Sigmoid colon (tissue), 4 donors: ENCODE measurements at regions not wholly inside any gene's neighbourhood (a gene's known extent, or its start where the extent isn't known, plus 50 kb on each side); places are given as distances from the start of the nearest gene placed in this dataset.

Source experiments
- CTCF ChIP-seq, 4 experiments: fragments of 450-650 bp in 3 of 4; fragments of 200-600 bp in 1 of 4; IDR thresholded peaks; one replicate each; pipeline ENCODE4 v1.5.1; 2016 to 2019; ENCODE audit warnings: antibody characterized with exemption in 4 of 4, mild to moderate bottlenecking in 3 of 4, moderate library complexity in 2 of 4
- EP300 ChIP-seq, 4 donors: sonication (generic); formaldehyde crosslinking; IDR thresholded peaks; one replicate each; pipeline ENCODE4 v1.6.1; 2017; ENCODE audit warnings: antibody characterized with exemption in 4 of 4
- POLR2AphosphoS5 ChIP-seq, 4 donors: sonication (generic); formaldehyde crosslinking; IDR thresholded peaks; one replicate each; pipeline ENCODE4 v1.6.1; 2017; ENCODE audit warnings: antibody characterized with exemption in 4 of 4

DNA sequence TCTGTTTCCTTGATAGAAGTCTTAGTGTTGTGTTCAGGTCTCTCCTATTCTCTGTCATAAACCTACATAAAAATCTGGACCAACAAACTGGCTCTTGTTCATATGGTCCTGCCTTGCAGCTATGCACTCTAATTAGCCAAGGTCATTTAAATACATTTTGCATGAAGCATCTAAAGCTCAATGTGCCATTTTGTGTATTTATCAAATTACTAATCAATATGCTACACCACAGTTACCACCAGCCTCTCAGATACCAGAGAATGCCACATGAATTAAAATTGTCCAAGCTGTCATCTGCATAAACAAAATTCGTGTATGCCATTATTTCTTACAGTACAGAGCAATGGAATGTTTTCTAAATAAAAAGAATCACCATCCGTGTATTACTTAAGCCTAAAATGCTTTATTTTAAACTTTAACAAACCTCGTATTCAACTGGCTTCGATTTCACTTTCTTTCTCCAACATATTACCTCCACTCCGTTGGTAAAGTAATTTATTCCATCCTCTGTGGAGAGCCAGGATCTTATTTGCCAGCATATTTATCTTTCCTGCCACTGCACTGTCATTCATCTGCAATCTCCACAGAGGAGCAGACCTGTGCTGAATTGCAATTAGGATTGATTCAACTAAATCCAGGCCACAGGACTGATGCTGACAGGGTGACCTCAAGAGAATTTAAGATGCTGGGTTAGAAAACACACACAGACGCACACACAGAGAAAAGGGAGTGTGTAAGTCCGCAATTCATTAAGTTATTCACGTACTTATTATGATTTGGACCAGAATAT lies 284.1 kb upstream of the FOXG1 start:
- TF ChIP-seq CTCF (IDR thresholded peaks at IDR 0.05) = no peak
- no peak for TF ChIP-seq POLR2AphosphoS5 (IDR thresholded peaks at IDR 0.05)
- no peak for TF ChIP-seq EP300 (IDR thresholded peaks at IDR 0.05)
